HepG2 (cell line): ENCODE measurements at regions not wholly inside any gene's neighbourhood (a gene's known extent, or its start where the extent isn't known, plus 50 kb on each side); places are given as distances from the start of the nearest gene placed in this dataset.

Experiments used
- CTCF ChIP-seq: sonication (generic); formaldehyde crosslinking; IDR thresholded peaks from 2 replicates; pipeline ENCODE4 v1.5.0; 2020; ENCODE audit warnings: mild to moderate bottlenecking, missing genetic modification reagents, moderate library complexity
- HNF1A ChIP-seq, 2 experiments: sonication (generic) in 1 of 2; formaldehyde crosslinking in 1 of 2; IDR thresholded peaks; 2 replicates each; pipeline versions ENCODE4 v1.4.0 to v1.6.1; 2016 to 2020; ENCODE audit warnings: borderline replicate concordance in 1 of 2, low read depth in 1 of 2, mild to moderate bottlenecking in 1 of 2, missing genetic modification reagents in 1 of 2
- MED1 ChIP-seq: sonication (generic); formaldehyde crosslinking; IDR thresholded peaks from 2 replicates; pipeline ENCODE4 v1.4.0; 2020; ENCODE audit warnings: missing genetic modification reagents
- POLR2A ChIP-seq, 2 experiments: IDR thresholded peaks; 2 replicates each; pipeline ENCODE4 v1.6.1; 2011; ENCODE audit warnings: low read depth in 2 of 2, low read length in 2 of 2, mild to moderate bottlenecking in 1 of 2, moderate library complexity in 1 of 2; ENCODE audit not compliant: insufficient read depth in 1 of 2
- SP2 ChIP-seq: sonication (generic); formaldehyde crosslinking; IDR thresholded peaks from 2 replicates; pipeline ENCODE4 v1.5.1; 2020; ENCODE audit warnings: mild to moderate bottlenecking, missing genetic modification reagents

GRCh38 chr7:131904760-131905327 is 348.4 kb upstream of the PODXL start:
- TF ChIP-seq SP2 (CRISPR knock-in tag) (no peak), HNF1A (IDR thresholded peaks at IDR 0.05; ENCODE audit: low read depth) (no peak), HNF1A (CRISPR knock-in tag; IDR thresholded peaks at IDR 0.05; ENCODE audit: borderline replicate concordance) (no peak), MED1 (no peak), POLR2A (IDR thresholded peaks at IDR 0.05; ENCODE audit: insufficient read depth in 1 of 2, low read depth in 2 of 2, low read length in 2 of 2) (no peak), CTCF (CRISPR knock-in tag) (no peak)
